ENCODE measurements at regions not wholly inside any gene's neighbourhood (a gene's known extent, or its start where the extent isn't known, plus 50 kb on each side); places are given as distances from the start of the nearest gene placed in this dataset.

- Histone ChIP-seq H3K9me3 (no peaks in the 10 kb centered on the region), H3K4me3 (no peak overlapping the region), H3K4me2 (no peak overlapping the region), H3K4me1 (no peaks in the 10 kb centered on the region), H3K27ac (no peak overlapping the region)
- ChIA-PET POLR2A (no interaction called here), CTCF (no interaction called here)
- 48% methylated on average over 4 of the region's 4 CpGs for WGBS (ENCODE audit: missing lambda C conversion rate)
- ATAC-seq = no peak
- no peak for DNase-seq (ENCODE audit: low read depth in 1 of 2, low spot score in 1 of 2)
- no peak for FAIRE-seq
- TF ChIP-seq POLR2AphosphoS2 (conservative IDR thresholded peaks at IDR 0.05; ENCODE audit: low read length) = no peak
- no peak for TF ChIP-seq NR3C1 (IDR thresholded peaks at IDR 0.05)
- TF ChIP-seq NFE2L2 (conservative IDR thresholded peaks at IDR 0.05; ENCODE audit: low read length) = no peak
- TF ChIP-seq CHD4 (IDR thresholded peaks at IDR 0.05; ENCODE audit: borderline replicate concordance) = no peak
- no peak for TF ChIP-seq HOXB13 (CRISPR knock-in tag; IDR thresholded peaks at IDR 0.05; ENCODE audit: low read depth)
- TF ChIP-seq FOXS1 (CRISPR knock-in tag; IDR thresholded peaks at IDR 0.05) = no peak
- TF ChIP-seq BHLHE40 (IDR thresholded peaks at IDR 0.05; ENCODE audit: low read depth, low read length) = no peak
- no peak for TF ChIP-seq KDM5A (IDR thresholded peaks at IDR 0.05)
- TF ChIP-seq CBX8 (IDR thresholded peaks at IDR 0.05) = no peak
These were observed 463.1 kb downstream of the PCDH7 start for GRCh38 chr4:31183256-31183655.

DNA sequence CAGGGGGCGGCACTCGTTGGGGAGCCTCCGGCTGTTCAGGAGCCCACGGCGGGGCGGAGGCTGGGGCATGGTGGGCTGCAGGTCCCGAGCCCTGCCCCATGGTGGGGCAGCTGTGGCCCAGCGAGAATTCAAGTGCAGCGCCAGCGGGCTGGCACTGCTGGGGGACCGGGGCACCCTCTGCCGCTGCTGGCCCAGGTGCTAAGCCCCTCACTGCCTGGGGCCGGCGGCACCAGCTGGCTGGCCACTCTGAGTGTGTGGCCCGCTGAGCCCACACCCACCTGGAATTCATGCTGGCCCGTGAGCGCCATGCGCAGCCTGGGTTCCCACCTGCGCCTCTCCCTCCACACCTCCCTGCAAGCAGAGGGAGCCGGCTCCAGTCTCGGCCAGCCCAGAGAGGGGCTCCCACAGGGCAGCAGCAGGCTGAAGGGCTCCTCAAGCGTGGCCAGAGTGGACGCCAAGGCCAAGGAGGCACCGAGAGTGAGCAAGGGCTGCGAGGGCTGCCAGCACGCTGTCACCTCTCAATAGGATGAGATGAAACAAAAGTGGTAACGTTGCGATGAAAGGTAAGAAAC, 464.9 kb downstream of the PCDH7 start:
- no peak overlapping the region for H3K27ac ChIP-seq
- H3K4me2 ChIP-seq = no peak overlapping the region
- H3K9me3 ChIP-seq = no peaks in the 10 kb centered on the region
- DNase-seq (ENCODE audit: low read depth in 1 of 2, low spot score in 1 of 2) = no peak
- POLR2A ChIA-PET = no interaction called here
- WGBS (ENCODE audit: missing lambda C conversion rate) = 42% methylated on average over 8 of the region's 28 CpGs
- CTCF ChIA-PET = no interaction called here
- FAIRE-seq = no peak
- H3K4me3 ChIP-seq = no peak overlapping the region
- no peak for ATAC-seq
- no peak for TF ChIP-seq HOXA7 (CRISPR knock-in tag; IDR thresholded peaks at IDR 0.05)
- TF ChIP-seq, protein P1, sequence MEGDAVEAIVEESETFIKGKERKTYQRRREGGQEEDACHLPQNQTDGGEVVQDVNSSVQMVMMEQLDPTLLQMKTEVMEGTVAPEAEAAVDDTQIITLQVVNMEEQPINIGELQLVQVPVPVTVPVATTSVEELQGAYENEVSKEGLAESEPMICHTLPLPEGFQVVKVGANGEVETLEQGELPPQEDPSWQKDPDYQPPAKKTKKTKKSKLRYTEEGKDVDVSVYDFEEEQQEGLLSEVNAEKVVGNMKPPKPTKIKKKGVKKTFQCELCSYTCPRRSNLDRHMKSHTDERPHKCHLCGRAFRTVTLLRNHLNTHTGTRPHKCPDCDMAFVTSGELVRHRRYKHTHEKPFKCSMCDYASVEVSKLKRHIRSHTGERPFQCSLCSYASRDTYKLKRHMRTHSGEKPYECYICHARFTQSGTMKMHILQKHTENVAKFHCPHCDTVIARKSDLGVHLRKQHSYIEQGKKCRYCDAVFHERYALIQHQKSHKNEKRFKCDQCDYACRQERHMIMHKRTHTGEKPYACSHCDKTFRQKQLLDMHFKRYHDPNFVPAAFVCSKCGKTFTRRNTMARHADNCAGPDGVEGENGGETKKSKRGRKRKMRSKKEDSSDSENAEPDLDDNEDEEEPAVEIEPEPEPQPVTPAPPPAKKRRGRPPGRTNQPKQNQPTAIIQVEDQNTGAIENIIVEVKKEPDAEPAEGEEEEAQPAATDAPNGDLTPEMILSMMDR (IDR thresholded peaks at IDR 0.05) = no peak
- no peak for TF ChIP-seq POLR2A (IDR thresholded peaks at IDR 0.05; ENCODE audit: low read length)
- no peak for TF ChIP-seq BHLHE40 (IDR thresholded peaks at IDR 0.05; ENCODE audit: low read depth, low read length)
- H3K4me1 ChIP-seq = no peaks in the 10 kb centered on the region

GRCh38 chr4:31187979-31188378, 467.8 kb downstream of the PCDH7 start:
- CTCF ChIA-PET = no interaction called here
- no peak overlapping the region for H3K4me3 ChIP-seq
- ATAC-seq (no peak), DNase-seq (ENCODE audit: low read depth in 1 of 2, low spot score in 1 of 2) (no peak), FAIRE-seq (no peak)
- TF ChIP-seq RARB (CRISPR knock-in tag; IDR thresholded peaks at IDR 0.05) (no peak), NPAS2 (CRISPR knock-in tag; IDR thresholded peaks at IDR 0.05; ENCODE audit: borderline replicate concordance) (no peak), ZC3H11A (IDR thresholded peaks at IDR 0.05) (no peak), SMC3 (IDR thresholded peaks at IDR 0.05) (no peak), CBX8 (IDR thresholded peaks at IDR 0.05) (no peak), MAFK (IDR thresholded peaks at IDR 0.05; ENCODE audit: partially characterized antibody) (no peak), FOSL2 (IDR thresholded peaks at IDR 0.05) (no peak), FOSL2 (CRISPR knock-in tag; IDR thresholded peaks at IDR 0.05) (no peak), ZFP36 (IDR thresholded peaks at IDR 0.05; ENCODE audit: borderline replicate concordance, partially characterized antibody) (no peak), HDAC2 (IDR thresholded peaks at IDR 0.05) (no peak), EHF (CRISPR knock-in tag; IDR thresholded peaks at IDR 0.05) (no peak), RCOR1 (IDR thresholded peaks at IDR 0.05; ENCODE audit: low read depth, low read length) (no peak), CHD4 (IDR thresholded peaks at IDR 0.05; ENCODE audit: borderline replicate concordance) (no peak), TFCP2L1 (CRISPR knock-in tag; IDR thresholded peaks at IDR 0.05) (no peak)
- TF ChIP-seq, protein P2, sequence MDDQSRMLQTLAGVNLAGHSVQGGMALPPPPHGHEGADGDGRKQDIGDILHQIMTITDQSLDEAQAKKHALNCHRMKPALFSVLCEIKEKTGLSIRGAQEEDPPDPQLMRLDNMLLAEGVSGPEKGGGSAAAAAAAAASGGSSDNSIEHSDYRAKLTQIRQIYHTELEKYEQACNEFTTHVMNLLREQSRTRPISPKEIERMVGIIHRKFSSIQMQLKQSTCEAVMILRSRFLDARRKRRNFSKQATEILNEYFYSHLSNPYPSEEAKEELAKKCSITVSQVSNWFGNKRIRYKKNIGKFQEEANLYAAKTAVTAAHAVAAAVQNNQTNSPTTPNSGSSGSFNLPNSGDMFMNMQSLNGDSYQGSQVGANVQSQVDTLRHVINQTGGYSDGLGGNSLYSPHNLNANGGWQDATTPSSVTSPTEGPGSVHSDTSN (IDR thresholded peaks at IDR 0.05) = no peak
- TF ChIP-seq, protein P3, sequence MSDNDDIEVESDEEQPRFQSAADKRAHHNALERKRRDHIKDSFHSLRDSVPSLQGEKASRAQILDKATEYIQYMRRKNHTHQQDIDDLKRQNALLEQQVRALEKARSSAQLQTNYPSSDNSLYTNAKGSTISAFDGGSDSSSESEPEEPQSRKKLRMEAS (IDR thresholded peaks at IDR 0.05) = no peak
- H3K4me1 ChIP-seq = no peaks in the 10 kb centered on the region
- POLR2A ChIA-PET = no interaction called here
- H3K9me3 ChIP-seq = no peaks in the 10 kb centered on the region
- WGBS (ENCODE audit: missing lambda C conversion rate) = 17% methylated on average over 5 of the region's 5 CpGs
- H3K4me2 ChIP-seq = no peak overlapping the region
- no peak overlapping the region for H3K27ac ChIP-seq
